GM12872 (cell line): ENCODE measurements at regions not wholly inside any gene's neighbourhood (a gene's known extent, or its start where the extent isn't known, plus 50 kb on each side); places are given as distances from the start of the nearest gene placed in this dataset.

Experiments
- TF ChIP-seq, protein P1 (sequence below): IDR thresholded peaks from 3 replicates; pipeline ENCODE4 v1.5.1; 2011; ENCODE audit warnings: low read depth, mild to moderate bottlenecking, low read length, moderate library complexity; ENCODE audit not compliant: insufficient read depth

DNA sequence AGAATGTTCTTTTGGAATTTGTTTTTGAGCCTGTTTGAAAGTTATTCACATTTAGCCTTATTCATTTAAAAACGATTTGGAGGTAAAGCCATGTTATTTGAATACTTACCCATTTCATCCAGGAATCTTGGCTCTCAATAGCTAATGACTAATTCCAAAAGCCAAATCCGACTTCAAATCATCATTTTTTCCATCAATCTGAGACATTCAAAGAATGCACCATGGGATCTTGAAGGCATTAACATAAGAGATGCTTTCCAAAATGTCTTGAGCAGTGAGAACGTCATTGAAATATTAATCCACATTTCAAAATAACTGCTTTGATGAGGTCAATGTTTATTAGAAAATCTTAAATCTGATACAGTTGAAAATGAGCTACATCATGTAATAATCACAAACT, 617.0 kb upstream of the RORB start:
- TF ChIP-seq, protein P1, sequence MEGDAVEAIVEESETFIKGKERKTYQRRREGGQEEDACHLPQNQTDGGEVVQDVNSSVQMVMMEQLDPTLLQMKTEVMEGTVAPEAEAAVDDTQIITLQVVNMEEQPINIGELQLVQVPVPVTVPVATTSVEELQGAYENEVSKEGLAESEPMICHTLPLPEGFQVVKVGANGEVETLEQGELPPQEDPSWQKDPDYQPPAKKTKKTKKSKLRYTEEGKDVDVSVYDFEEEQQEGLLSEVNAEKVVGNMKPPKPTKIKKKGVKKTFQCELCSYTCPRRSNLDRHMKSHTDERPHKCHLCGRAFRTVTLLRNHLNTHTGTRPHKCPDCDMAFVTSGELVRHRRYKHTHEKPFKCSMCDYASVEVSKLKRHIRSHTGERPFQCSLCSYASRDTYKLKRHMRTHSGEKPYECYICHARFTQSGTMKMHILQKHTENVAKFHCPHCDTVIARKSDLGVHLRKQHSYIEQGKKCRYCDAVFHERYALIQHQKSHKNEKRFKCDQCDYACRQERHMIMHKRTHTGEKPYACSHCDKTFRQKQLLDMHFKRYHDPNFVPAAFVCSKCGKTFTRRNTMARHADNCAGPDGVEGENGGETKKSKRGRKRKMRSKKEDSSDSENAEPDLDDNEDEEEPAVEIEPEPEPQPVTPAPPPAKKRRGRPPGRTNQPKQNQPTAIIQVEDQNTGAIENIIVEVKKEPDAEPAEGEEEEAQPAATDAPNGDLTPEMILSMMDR = no peak

GRCh38 chr9:73889023-73889422, 608.1 kb upstream of the RORB start:
- TF ChIP-seq, protein P1 = no peak

DNA sequence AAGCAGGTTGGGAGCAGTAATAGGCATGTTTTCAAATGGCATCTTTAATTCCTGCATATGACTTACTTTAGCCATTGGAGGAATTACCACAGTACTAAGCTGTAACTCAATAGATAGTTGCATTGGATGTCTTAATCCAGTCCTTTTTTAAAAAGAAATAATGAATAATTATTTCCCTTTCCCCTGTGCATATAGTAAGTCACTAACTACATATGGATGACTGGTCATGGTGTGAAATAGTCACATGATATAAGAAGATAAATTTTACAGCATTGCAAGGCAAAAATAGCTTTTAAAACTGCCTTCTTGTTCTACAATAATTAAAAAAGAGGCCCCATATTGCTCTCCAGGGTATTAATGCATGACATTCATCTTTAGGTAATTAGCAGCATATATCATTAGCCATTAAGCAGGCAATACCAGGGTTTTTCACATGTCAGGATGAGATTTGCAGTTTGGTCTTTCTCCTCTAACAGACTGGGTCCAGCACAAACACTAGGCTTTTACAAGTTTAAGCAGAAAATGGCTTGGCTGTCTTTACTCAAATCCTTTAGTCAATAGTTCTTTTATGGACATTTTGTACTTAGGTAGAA, 606.4 kb upstream of the RORB start:
- TF ChIP-seq, protein P1 = no peak

GRCh38 chr9:73892335-73892734, 604.8 kb upstream of the RORB start:
- TF ChIP-seq, protein P1 = no peak

GRCh38 chr9:73893230-73893629, 603.9 kb upstream of the RORB start:
- TF ChIP-seq, protein P1 = no peak

- TF ChIP-seq, protein P1 = no peak
Observed at GRCh38 chr9:73896061-73896460, 601.1 kb upstream of the RORB start.

GRCh38 chr9:73906671-73907070, 590.5 kb upstream of the RORB start:
- TF ChIP-seq, protein P1 = no peak
